ENCODE measurements at regions not wholly inside any gene's neighbourhood (a gene's known extent, or its start where the extent isn't known, plus 50 kb on each side); places are given as distances from the start of the nearest gene placed in this dataset.
"Not testable (repeated sequence)": the region's sequence is repeated elsewhere in the genome, so short reads cannot be mapped to it uniquely, and the experiment has no call there.

GRCh38 chr10:42234506-42234905, 403.9 kb downstream of the ZNF33B start:
- TF ChIP-seq, protein P1, sequence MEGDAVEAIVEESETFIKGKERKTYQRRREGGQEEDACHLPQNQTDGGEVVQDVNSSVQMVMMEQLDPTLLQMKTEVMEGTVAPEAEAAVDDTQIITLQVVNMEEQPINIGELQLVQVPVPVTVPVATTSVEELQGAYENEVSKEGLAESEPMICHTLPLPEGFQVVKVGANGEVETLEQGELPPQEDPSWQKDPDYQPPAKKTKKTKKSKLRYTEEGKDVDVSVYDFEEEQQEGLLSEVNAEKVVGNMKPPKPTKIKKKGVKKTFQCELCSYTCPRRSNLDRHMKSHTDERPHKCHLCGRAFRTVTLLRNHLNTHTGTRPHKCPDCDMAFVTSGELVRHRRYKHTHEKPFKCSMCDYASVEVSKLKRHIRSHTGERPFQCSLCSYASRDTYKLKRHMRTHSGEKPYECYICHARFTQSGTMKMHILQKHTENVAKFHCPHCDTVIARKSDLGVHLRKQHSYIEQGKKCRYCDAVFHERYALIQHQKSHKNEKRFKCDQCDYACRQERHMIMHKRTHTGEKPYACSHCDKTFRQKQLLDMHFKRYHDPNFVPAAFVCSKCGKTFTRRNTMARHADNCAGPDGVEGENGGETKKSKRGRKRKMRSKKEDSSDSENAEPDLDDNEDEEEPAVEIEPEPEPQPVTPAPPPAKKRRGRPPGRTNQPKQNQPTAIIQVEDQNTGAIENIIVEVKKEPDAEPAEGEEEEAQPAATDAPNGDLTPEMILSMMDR (IDR thresholded peaks at IDR 0.05) = not testable (repeated sequence)
- TF ChIP-seq POLR2AphosphoS5 (IDR thresholded peaks at IDR 0.05) = not testable (repeated sequence)
